Activated CD8-positive, alpha-beta memory T cell treated with anti-CD3 and anti-CD28 coated beads, Interleukin-2, amount 10 ng/mL, durations not matched to agents 7 days and 5 days (primary cell): ENCODE measurements at regions not wholly inside any gene's neighbourhood (a gene's known extent, or its start where the extent isn't known, plus 50 kb on each side); places are given as distances from the start of the nearest gene placed in this dataset.
"Not testable (repeated sequence)": the region's sequence is repeated elsewhere in the genome, so short reads cannot be mapped to it uniquely, and the experiment has no call there.

Experiments used
- ATAC-seq: fragments of 150-1000 bp; cut with Tn5 transposase; one replicate; pipeline ENCODE4 v1.10.0; 2021; ENCODE audit warnings: moderate library complexity
- CTCF ChIA-PET: fragments of 350-600 bp; sonication (Branson Sonifier 250); formaldehyde crosslinking; loops from one replicate; lab custom pipeline; 2021; ENCODE audit warnings: antibody characterized with exemption; lab: Charles Lee
- DNase-seq: peaks from one replicate; pipeline ENCODE4 v3.0.0-alpha.2; 2020
- H3K27ac Mint-ChIP-seq: one replicate; pipeline ENCODE4 v1.8.0; 2021; ENCODE audit warnings: mild to moderate bottlenecking, mixed read lengths
- H3K27me3 Mint-ChIP-seq: one replicate; pipeline ENCODE4 v1.8.0; 2021; ENCODE audit warnings: mixed read lengths
- H3K36me3 Mint-ChIP-seq: one replicate; pipeline ENCODE4 v1.8.0; 2021; ENCODE audit warnings: mild to moderate bottlenecking, mixed read lengths
- H3K4me1 Mint-ChIP-seq: one replicate; pipeline ENCODE4 v1.8.0; 2021; ENCODE audit warnings: mixed read lengths
- H3K4me3 Mint-ChIP-seq: one replicate; pipeline ENCODE4 v1.8.0; 2021; ENCODE audit warnings: mild to moderate bottlenecking, moderate library complexity, mixed read lengths
- H3K9me3 Mint-ChIP-seq: one replicate; pipeline ENCODE4 v1.8.0; 2022; ENCODE audit warnings: low read depth, mixed read lengths

GRCh38 chr7:84941936-84942335 lies 244.9 kb downstream of the SEMA3D start:
- H3K27ac Mint-ChIP-seq: no peak overlapping the region
- H3K4me1 Mint-ChIP-seq: no peaks in the 10 kb centered on the region
- H3K9me3 Mint-ChIP-seq: peaks cover 1% of the 10 kb centered on the region
- no peak for ATAC-seq
- DNase-seq: no peak
- H3K36me3 Mint-ChIP-seq: no peaks in the 10 kb centered on the region
- H3K27me3 Mint-ChIP-seq: no peaks in the 10 kb centered on the region
- no peak overlapping the region for H3K4me3 Mint-ChIP-seq
- CTCF ChIA-PET: no interaction called here

GRCh38 chr7:84941291-84941690 lies 245.6 kb downstream of the SEMA3D start:
- DNase-seq (no peak), ATAC-seq (no peak)
- no peak overlapping the region for H3K4me3 Mint-ChIP-seq
- CTCF ChIA-PET: no interaction called here
- no peaks in the 10 kb centered on the region for H3K4me1 Mint-ChIP-seq
- H3K27ac Mint-ChIP-seq: no peak overlapping the region
- peaks cover 2% of the 10 kb centered on the region for H3K9me3 Mint-ChIP-seq
- H3K36me3 Mint-ChIP-seq: no peaks in the 10 kb centered on the region
- H3K27me3 Mint-ChIP-seq: no peaks in the 10 kb centered on the region

GRCh38 chr7:84939888-84940287 lies 247.0 kb downstream of the SEMA3D start:
- H3K27ac Mint-ChIP-seq: no peak overlapping the region
- peaks cover 2% of the 10 kb centered on the region for H3K9me3 Mint-ChIP-seq
- no peaks in the 10 kb centered on the region for H3K36me3 Mint-ChIP-seq
- H3K4me1 Mint-ChIP-seq: no peaks in the 10 kb centered on the region
- no peak for DNase-seq
- no peaks in the 10 kb centered on the region for H3K27me3 Mint-ChIP-seq
- no peak overlapping the region for H3K4me3 Mint-ChIP-seq
- no peak for ATAC-seq
- CTCF ChIA-PET: no interaction called here

DNA sequence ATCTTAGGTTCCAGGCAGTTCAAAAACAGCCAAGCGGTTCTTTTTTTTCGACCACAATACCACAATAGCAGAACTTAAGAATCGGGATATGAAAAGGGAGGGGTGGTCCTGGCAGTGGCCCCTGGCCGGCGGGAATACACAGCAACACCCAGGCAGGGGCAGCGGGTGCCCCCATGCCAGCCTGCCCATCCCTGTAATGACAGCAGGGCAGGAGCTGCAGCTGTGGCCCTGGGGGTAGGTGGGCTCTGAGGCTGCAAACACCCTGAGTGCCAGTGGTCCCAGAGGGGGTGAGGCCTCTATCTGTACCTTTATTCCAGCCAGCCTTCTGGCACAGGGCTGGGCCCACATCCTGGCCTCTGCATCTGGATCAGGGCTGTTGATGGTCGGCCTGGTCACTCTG lies 247.4 kb downstream of the SEMA3D start:
- CTCF ChIA-PET: no interaction called here
- DNase-seq (no peak), ATAC-seq (no peak)
- no peaks in the 10 kb centered on the region for H3K4me1 Mint-ChIP-seq
- no peaks in the 10 kb centered on the region for H3K36me3 Mint-ChIP-seq
- H3K27me3 Mint-ChIP-seq: no peaks in the 10 kb centered on the region
- H3K27ac Mint-ChIP-seq: no peak overlapping the region
- H3K9me3 Mint-ChIP-seq: peaks cover 2% of the 10 kb centered on the region
- no peak overlapping the region for H3K4me3 Mint-ChIP-seq

GRCh38 chr7:84924353-84924752 lies 262.5 kb downstream of the SEMA3D start:
- CTCF ChIA-PET: no interaction called here
- H3K9me3 Mint-ChIP-seq: no peaks in the 10 kb centered on the region

DNA sequence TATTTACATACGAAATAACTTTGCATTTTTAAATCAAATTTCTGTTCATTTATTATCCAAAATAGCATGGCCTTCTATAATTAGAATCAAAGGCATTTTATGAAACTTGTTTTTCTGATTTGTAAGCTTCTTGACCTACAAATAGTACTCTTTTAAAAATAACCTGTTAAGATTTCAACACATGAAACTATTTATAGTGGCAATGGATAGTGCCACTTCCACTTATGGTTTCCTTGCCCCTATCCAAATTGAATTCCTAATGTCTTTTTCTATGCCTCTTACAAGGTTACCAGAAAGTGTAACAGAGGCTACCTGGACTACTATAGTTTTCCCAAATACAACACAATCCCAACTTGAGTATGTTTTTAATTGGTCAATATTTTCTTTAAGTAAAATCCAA lies 263.5 kb downstream of the SEMA3D start:
- no peak overlapping the region for H3K4me3 Mint-ChIP-seq
- H3K27ac Mint-ChIP-seq: no peak overlapping the region
- no peaks in the 10 kb centered on the region for H3K36me3 Mint-ChIP-seq
- CTCF ChIA-PET: no interaction called here
- no peaks in the 10 kb centered on the region for H3K27me3 Mint-ChIP-seq
- no peaks in the 10 kb centered on the region for H3K4me1 Mint-ChIP-seq
- ATAC-seq (no peak), DNase-seq (no peak)
- no peaks in the 10 kb centered on the region for H3K9me3 Mint-ChIP-seq

More at GRCh38 chr7:84924353-84924752, 262.5 kb downstream of the SEMA3D start:
- Mint-ChIP-seq H3K27ac (no peak overlapping the region), H3K27me3 (no peaks in the 10 kb centered on the region), H3K4me1 (no peaks in the 10 kb centered on the region), H3K36me3 (no peaks in the 10 kb centered on the region), H3K4me3 (no peak overlapping the region)
- DNase-seq (no peak), ATAC-seq (no peak)

GRCh38 chr7:84921154-84921553 lies 265.7 kb downstream of the SEMA3D start:
- no peaks in the 10 kb centered on the region for H3K4me1 Mint-ChIP-seq
- H3K4me3 Mint-ChIP-seq: no peak overlapping the region
- no peaks in the 10 kb centered on the region for H3K27me3 Mint-ChIP-seq
- no peak for ATAC-seq
- CTCF ChIA-PET: no interaction called here
- DNase-seq: no peak
- H3K27ac Mint-ChIP-seq: no peak overlapping the region
- H3K9me3 Mint-ChIP-seq: no peaks in the 10 kb centered on the region
- no peaks in the 10 kb centered on the region for H3K36me3 Mint-ChIP-seq

DNA sequence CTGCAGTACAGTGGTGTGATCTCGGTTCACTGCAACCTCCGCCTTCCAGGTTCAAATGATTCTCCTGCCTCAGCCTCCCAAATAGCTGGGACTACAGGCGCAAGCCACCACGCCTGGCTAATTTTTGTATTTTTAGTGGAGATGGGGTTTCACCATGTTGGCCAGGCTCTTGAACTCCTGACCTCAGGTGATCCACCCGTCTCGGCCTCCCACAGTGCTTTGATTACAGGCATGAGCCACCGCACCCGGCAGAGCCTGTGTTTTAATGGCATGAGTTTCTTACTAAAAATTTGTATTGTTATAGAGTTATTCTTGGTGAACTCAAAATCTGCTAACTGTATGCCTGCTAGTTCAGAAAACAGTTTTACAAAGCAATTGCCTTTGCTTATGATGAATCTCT lies 269.9 kb downstream of the SEMA3D start:
- ATAC-seq, DNase-seq, H3K27ac Mint-ChIP-seq, H3K4me1 Mint-ChIP-seq, H3K27me3 Mint-ChIP-seq, H3K36me3 Mint-ChIP-seq, CTCF ChIA-PET, H3K4me3 Mint-ChIP-seq, H3K9me3 Mint-ChIP-seq: not testable (repeated sequence)

GRCh38 chr7:84916161-84916560 lies 270.7 kb downstream of the SEMA3D start:
- ATAC-seq (no peak), DNase-seq (no peak)
- H3K27me3 Mint-ChIP-seq: no peaks in the 10 kb centered on the region
- H3K4me3 Mint-ChIP-seq: no peak overlapping the region
- CTCF ChIA-PET: no interaction called here
- H3K4me1 Mint-ChIP-seq: no peaks in the 10 kb centered on the region
- H3K27ac Mint-ChIP-seq: no peak overlapping the region
- H3K9me3 Mint-ChIP-seq: no peaks in the 10 kb centered on the region
- H3K36me3 Mint-ChIP-seq: no peaks in the 10 kb centered on the region

GRCh38 chr7:84914598-84914997 lies 272.3 kb downstream of the SEMA3D start:
- CTCF ChIA-PET: no interaction called here
- Mint-ChIP-seq H3K27ac (no peak overlapping the region), H3K9me3 (peaks cover 3% of the 10 kb centered on the region), H3K4me3 (no peak overlapping the region), H3K27me3 (no peaks in the 10 kb centered on the region), H3K36me3 (no peaks in the 10 kb centered on the region), H3K4me1 (no peaks in the 10 kb centered on the region)
- no peak for ATAC-seq
- DNase-seq: no peak

DNA sequence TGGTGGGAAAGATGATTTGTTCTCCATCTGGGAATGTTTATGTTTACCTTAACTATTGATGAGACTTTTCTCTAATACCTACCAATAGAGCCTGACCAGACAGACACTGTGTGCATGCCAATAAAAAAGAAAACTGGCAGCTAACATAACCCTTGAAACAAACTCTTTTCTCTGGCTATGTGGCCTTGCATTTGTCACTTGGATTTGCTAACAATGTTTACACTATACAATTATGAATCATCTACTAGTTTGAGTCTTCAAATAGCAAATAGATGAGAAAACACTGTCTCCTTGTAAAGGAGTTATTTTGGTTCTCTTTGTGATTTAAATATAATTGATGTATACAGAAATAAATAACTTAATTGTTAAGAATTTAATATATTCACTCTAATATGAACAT lies 273.1 kb downstream of the SEMA3D start:
- Mint-ChIP-seq H3K4me3 (no peak overlapping the region), H3K27me3 (no peaks in the 10 kb centered on the region), H3K4me1 (no peaks in the 10 kb centered on the region), H3K27ac (no peak overlapping the region), H3K36me3 (no peaks in the 10 kb centered on the region), H3K9me3 (peaks cover 3% of the 10 kb centered on the region)
- no peak for ATAC-seq
- CTCF ChIA-PET: no interaction called here
- no peak for DNase-seq

DNA sequence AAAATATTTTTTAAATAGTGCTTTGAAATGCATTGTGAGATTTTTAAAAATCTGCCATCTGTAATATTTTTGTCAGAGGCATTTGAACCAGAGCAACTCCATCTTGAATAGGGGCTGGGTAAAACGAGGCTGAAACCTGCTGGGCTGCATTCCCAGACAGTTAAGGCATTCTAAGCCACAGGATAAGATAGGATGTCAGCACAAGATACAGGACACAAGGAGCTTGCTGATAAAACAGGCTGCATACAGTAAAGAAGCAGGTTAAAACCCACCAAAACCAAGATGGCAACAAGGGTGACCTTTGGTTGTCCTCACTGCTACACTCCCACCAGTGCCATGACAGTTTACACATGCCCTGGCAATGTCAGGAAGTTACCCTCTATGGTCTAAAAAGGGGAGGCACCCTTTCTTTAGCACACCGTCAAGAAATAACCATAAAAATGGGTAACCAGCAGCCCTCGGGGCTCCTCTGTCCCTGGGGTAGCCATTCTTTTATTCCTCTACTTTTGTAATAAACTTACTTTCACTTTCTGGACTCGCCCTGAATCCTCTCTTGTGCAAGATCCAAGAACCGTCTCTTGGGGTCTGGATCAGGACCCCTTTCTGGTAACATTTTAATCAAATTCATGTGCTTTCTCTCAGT lies 273.7 kb downstream of the SEMA3D start:
- no peak for ATAC-seq
- H3K4me3 Mint-ChIP-seq: no peak overlapping the region

GRCh38 chr7:84912537-84912936 lies 274.3 kb downstream of the SEMA3D start:
- DNase-seq (no peak), ATAC-seq (no peak)
- CTCF ChIA-PET: no interaction called here
- Mint-ChIP-seq H3K4me1 (no peaks in the 10 kb centered on the region), H3K27me3 (no peaks in the 10 kb centered on the region), H3K4me3 (no peak overlapping the region), H3K9me3 (peaks cover 3% of the 10 kb centered on the region), H3K27ac (no peak overlapping the region), H3K36me3 (no peaks in the 10 kb centered on the region)

More for the DNA sequence above, 273.7 kb downstream of the SEMA3D start:
- CTCF ChIA-PET: no interaction called here
- Mint-ChIP-seq H3K27me3 (no peaks in the 10 kb centered on the region), H3K9me3 (peaks cover 3% of the 10 kb centered on the region), H3K4me1 (no peaks in the 10 kb centered on the region), H3K27ac (no peak overlapping the region), H3K36me3 (no peaks in the 10 kb centered on the region)
- no peak for DNase-seq

GRCh38 chr7:84912018-84912417 lies 274.8 kb downstream of the SEMA3D start:
- no peaks in the 10 kb centered on the region for H3K36me3 Mint-ChIP-seq
- no peaks in the 10 kb centered on the region for H3K27me3 Mint-ChIP-seq
- H3K9me3 Mint-ChIP-seq: peaks cover 3% of the 10 kb centered on the region
- DNase-seq (no peak), ATAC-seq (no peak)
- H3K27ac Mint-ChIP-seq: no peak overlapping the region
- CTCF ChIA-PET: no interaction called here
- no peaks in the 10 kb centered on the region for H3K4me1 Mint-ChIP-seq
- no peak overlapping the region for H3K4me3 Mint-ChIP-seq

GRCh38 chr7:84911077-84911476 lies 275.8 kb downstream of the SEMA3D start:
- Mint-ChIP-seq H3K27ac (no peak overlapping the region), H3K4me1 (no peaks in the 10 kb centered on the region), H3K4me3 (no peak overlapping the region), H3K36me3 (no peaks in the 10 kb centered on the region), H3K9me3 (peaks cover 3% of the 10 kb centered on the region), H3K27me3 (no peaks in the 10 kb centered on the region)
- CTCF ChIA-PET: no interaction called here
- ATAC-seq: no peak
- no peak for DNase-seq
